Trophoblast cell (in vitro differentiated cells and primary cell): ENCODE measurements at regions not wholly inside any gene's neighbourhood (a gene's known extent, or its start where the extent isn't known, plus 50 kb on each side); places are given as distances from the start of the nearest gene placed in this dataset.
A peak's percentile ranks its signal among the peaks of the same experiment; 100 is the strongest.
"Not testable (repeated sequence)": the region's sequence is repeated elsewhere in the genome, so short reads cannot be mapped to it uniquely, and the experiment has no call there.

Source experiments
- DNase-seq, 2 donors: peaks; one replicate each; pipeline ENCODE4 v3.0.0-alpha.2; 2016
- H2AFZ ChIP-seq: 2 replicates; pipeline ENCODE4 v1.6.1; 2013; ENCODE audit warnings: low read length, moderate library complexity, mild to moderate bottlenecking; ENCODE audit not compliant: insufficient read depth, poor library complexity
- H2AK5ac ChIP-seq: 2 replicates; pipeline ENCODE4 v1.6.1; 2013; ENCODE audit warnings: mild to moderate bottlenecking, low read length
- H2BK120ac ChIP-seq: 2 replicates; pipeline ENCODE4 v1.6.1; 2013; ENCODE audit warnings: low read length, mild to moderate bottlenecking, moderate library complexity; ENCODE audit not compliant: insufficient read depth, poor library complexity
- H2BK12ac ChIP-seq: 2 replicates; pipeline ENCODE4 v1.6.1; 2013; ENCODE audit warnings: mild to moderate bottlenecking, low read length, moderate library complexity
- H2BK5ac ChIP-seq: 2 replicates; pipeline ENCODE4 v1.6.1; 2013; ENCODE audit warnings: low read length, low read depth, moderate library complexity, mild to moderate bottlenecking; ENCODE audit not compliant: poor library complexity
- H3K14ac ChIP-seq: 2 replicates; pipeline ENCODE4 v1.6.1; 2013; ENCODE audit warnings: mild to moderate bottlenecking, low read length
- H3K18ac ChIP-seq: 2 replicates; pipeline ENCODE4 v1.6.1; 2013; ENCODE audit warnings: mild to moderate bottlenecking, low read length
- H3K23ac ChIP-seq: 2 replicates; pipeline ENCODE4 v1.6.1; 2013; ENCODE audit warnings: low read length
- H3K27ac ChIP-seq: 2 replicates; pipeline ENCODE4 v1.5.1; 2013; ENCODE audit warnings: low read depth, mild to moderate bottlenecking, inconsistent platforms, low read length, moderate library complexity
- H3K27me3 ChIP-seq: 2 replicates; pipeline ENCODE4 v1.6.1; 2013; ENCODE audit warnings: inconsistent platforms, mild to moderate bottlenecking, low read length, moderate library complexity; ENCODE audit not compliant: insufficient read depth
- H3K36me3 ChIP-seq, 2 experiments: 1 replicate in 1 of 2; 2 replicates in 1 of 2; pipeline ENCODE4 v1.6.1; 2013; ENCODE audit warnings: low read length in 2 of 2, mild to moderate bottlenecking in 2 of 2, moderate library complexity in 1 of 2; ENCODE audit not compliant: insufficient read depth in 2 of 2, control insufficient read depth in 1 of 2
- H3K4ac ChIP-seq: 2 replicates; pipeline ENCODE4 v1.6.1; 2013; ENCODE audit warnings: low read depth, mild to moderate bottlenecking, low read length, moderate library complexity
- H3K4me1 ChIP-seq, 2 experiments: 1 replicate in 1 of 2; 2 replicates in 1 of 2; pipeline ENCODE4 v1.6.1; 2013; ENCODE audit warnings: low read length in 2 of 2, mild to moderate bottlenecking in 2 of 2, moderate library complexity in 1 of 2; ENCODE audit not compliant: insufficient read depth in 2 of 2, control insufficient read depth in 1 of 2
- H3K4me2 ChIP-seq: 2 replicates; pipeline ENCODE4 v1.6.1; 2013; ENCODE audit warnings: inconsistent platforms, mild to moderate bottlenecking, low read length, moderate library complexity
- H3K4me3 ChIP-seq: 2 replicates; pipeline ENCODE4 v1.5.1; 2013; ENCODE audit warnings: mild to moderate bottlenecking, low read depth, low read length, inconsistent platforms
- H3K79me1 ChIP-seq: one replicate; pipeline ENCODE4 v1.6.1; 2013; ENCODE audit warnings: low read length
- H3K79me2 ChIP-seq: 2 replicates; pipeline ENCODE4 v1.6.1; 2013; ENCODE audit warnings: low read length, mild to moderate bottlenecking; ENCODE audit not compliant: control insufficient read depth, insufficient read depth, poor library complexity
- H3K9ac ChIP-seq: 2 replicates; pipeline ENCODE4 v1.6.1; 2013; ENCODE audit warnings: mild to moderate bottlenecking, low read length
- H3K9me3 ChIP-seq: 2 replicates; pipeline ENCODE4 v1.6.1; 2013; ENCODE audit warnings: low read depth, mild to moderate bottlenecking, control low read depth, inconsistent platforms, low read length; ENCODE audit not compliant: insufficient read depth
- H4K12ac ChIP-seq: 2 replicates; pipeline ENCODE4 v1.6.1; 2013; ENCODE audit warnings: low read depth, mild to moderate bottlenecking, low read length, moderate library complexity
- H4K8ac ChIP-seq: 2 replicates; pipeline ENCODE4 v1.6.1; 2013; ENCODE audit warnings: low read depth, mild to moderate bottlenecking, low read length, moderate library complexity
- H4K91ac ChIP-seq: one replicate; pipeline ENCODE4 v1.6.1; 2013; ENCODE audit warnings: low read depth, mild to moderate bottlenecking, low read length, moderate library complexity
- WGBS: extraction: QIAGEN DNeasy Blood & Tissue Kit; methylation state at CpG from one replicate; pipeline ENCODE4 v1.1.7; 2013; ENCODE audit warnings: missing lambda C conversion rate; ENCODE audit not compliant: insufficient read length, insufficient coverage; ENCODE audit errors: extremely low coverage; 5-methylcytosine and 5-hydroxymethylcytosine counted together

DNA sequence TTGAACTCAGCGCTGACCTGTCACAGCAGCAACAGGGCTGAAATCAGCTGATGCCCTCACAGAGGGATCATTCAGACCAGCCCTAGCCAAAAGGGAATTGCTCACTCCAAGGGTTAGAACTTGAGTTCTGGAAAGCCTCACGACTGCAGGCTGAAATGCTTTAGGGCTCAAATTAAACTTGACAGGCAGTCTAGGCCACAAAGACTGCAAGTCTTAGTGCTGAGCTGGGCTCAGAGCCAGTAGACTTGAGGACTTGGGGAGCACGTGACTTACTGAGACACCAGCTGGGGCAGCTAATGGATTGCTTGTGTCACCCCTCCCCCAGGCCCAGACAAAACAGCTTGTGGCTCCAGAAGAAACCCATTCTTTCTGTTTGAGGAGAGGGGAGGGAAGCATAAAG, 119.0 kb upstream of the SLC6A14 start:
- Histone ChIP-seq H3K4me1 (peaks cover 7 to 9% of the 10 kb centered on the region in 2 experiments), H3K14ac (no peak overlapping the region), H3K9me3 (no peaks in the 10 kb centered on the region), H2BK5ac (no peak overlapping the region), H3K4me2 (no peak overlapping the region), H4K8ac (no peak overlapping the region), H2BK12ac (no peak overlapping the region), H3K18ac (no peak overlapping the region), H3K23ac (no peak overlapping the region), H4K91ac (peak overlapping the region; percentile 37), H3K27me3 (no peaks in the 10 kb centered on the region), H3K4ac (no peak overlapping the region), H2AFZ (no peak overlapping the region), H2BK120ac (no peak overlapping the region), H3K4me3 (no peak overlapping the region), H3K36me3 (no peaks in the 10 kb centered on the region), H2AK5ac (no peak overlapping the region), H3K79me1 (peaks cover 5% of the 10 kb centered on the region), H3K9ac (no peak overlapping the region), H4K12ac (no peak overlapping the region), H3K27ac (peak overlapping the region; percentile 75), H3K79me2 (no peaks in the 10 kb centered on the region)
- WGBS = no CpG with 5 or more reads among the region's 3 CpGs
- no peak for DNase-seq

DNA sequence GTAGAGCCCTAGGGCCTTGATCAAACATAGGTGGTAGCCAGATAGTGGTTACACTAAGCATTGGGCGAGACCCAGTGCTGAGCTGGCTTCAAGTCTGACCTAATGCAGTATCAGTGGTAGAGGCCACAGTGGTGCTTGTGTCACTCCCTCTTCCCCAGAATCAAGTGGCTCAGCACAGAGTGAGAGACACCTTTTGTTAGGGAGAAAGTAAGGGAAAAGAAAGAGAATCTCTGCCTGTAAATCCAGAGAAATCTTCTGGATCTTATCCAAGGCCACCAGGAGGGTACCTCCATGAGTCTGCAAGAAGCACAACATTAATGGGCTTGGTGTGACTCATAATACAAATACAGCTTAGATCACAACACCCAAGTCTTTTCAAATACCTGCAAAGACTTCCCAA, 117.7 kb upstream of the SLC6A14 start:
- Histone ChIP-seq H3K9ac (no peak overlapping the region), H3K9me3 (no peaks in the 10 kb centered on the region), H3K14ac (no peak overlapping the region), H3K27me3 (no peaks in the 10 kb centered on the region), H2BK120ac (no peak overlapping the region), H4K8ac (no peak overlapping the region), H3K27ac (no peak overlapping the region), H3K4me3 (no peak overlapping the region), H3K18ac (no peak overlapping the region), H3K23ac (no peak overlapping the region), H3K79me1 (peaks cover 5% of the 10 kb centered on the region), H3K4me1 (peaks cover 7 to 9% of the 10 kb centered on the region in 2 experiments), H4K12ac (no peak overlapping the region), H2BK5ac (no peak overlapping the region), H2AK5ac (no peak overlapping the region), H4K91ac (peak overlapping the region; percentile 71), H3K4ac (no peak overlapping the region), H3K36me3 (no peaks in the 10 kb centered on the region), H3K4me2 (no peak overlapping the region), H3K79me2 (no peaks in the 10 kb centered on the region), H2BK12ac (no peak overlapping the region), H2AFZ (no peak overlapping the region)
- WGBS = no CpG with 5 or more reads among the region's 1 CpG
- DNase-seq = no peak

- no CpG with 5 or more reads among the region's 2 CpGs for WGBS
- Histone ChIP-seq H3K4ac (no peak overlapping the region), H3K79me2 (no peaks in the 10 kb centered on the region), H3K18ac (no peak overlapping the region), H2AFZ (no peak overlapping the region), H2BK12ac (no peak overlapping the region), H4K12ac (no peak overlapping the region), H3K9me3 (no peaks in the 10 kb centered on the region), H3K79me1 (peaks cover 5% of the 10 kb centered on the region), H2BK120ac (no peak overlapping the region), H3K27ac (no peak overlapping the region), H4K91ac (no peak overlapping the region), H4K8ac (no peak overlapping the region), H2BK5ac (no peak overlapping the region), H3K4me2 (no peak overlapping the region), H3K27me3 (no peaks in the 10 kb centered on the region), H3K4me3 (no peak overlapping the region), H3K4me1 (peaks cover 7 to 9% of the 10 kb centered on the region in 2 experiments), H3K9ac (no peak overlapping the region), H2AK5ac (no peak overlapping the region), H3K14ac (no peak overlapping the region), H3K23ac (no peak overlapping the region), H3K36me3 (no peaks in the 10 kb centered on the region)
- no peak for DNase-seq
Observed at GRCh38 chrX:116321711-116322110, 114.7 kb upstream of the SLC6A14 start.

DNA sequence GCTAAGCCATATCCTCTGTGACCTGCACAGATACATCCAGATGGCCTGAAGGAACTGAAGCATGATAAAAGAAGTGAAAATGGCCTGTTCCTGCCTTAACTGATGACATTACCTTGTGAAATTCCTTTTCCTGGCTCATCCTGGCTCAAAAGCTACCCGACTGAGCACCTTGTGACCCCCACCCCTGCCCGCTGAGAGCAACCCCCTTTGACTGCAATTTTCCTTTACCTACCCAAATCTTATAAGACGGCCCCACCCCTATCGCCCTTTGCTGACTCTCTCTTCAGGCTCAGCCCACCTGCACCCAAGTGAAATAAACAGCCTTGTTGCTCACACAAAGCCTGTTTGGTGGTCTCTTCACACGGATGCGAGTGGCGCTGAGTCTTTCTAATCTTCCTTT, 104.4 kb upstream of the SLC6A14 start:
- H3K27ac ChIP-seq, H3K4me1 ChIP-seq, H3K4me3 ChIP-seq, H3K36me3 ChIP-seq, H3K79me2 ChIP-seq, H4K12ac ChIP-seq, H3K4ac ChIP-seq, H3K4me2 ChIP-seq, DNase-seq, H2BK120ac ChIP-seq, H3K79me1 ChIP-seq, H2AFZ ChIP-seq, H3K9ac ChIP-seq, H2BK12ac ChIP-seq, H3K27me3 ChIP-seq, H3K14ac ChIP-seq, H2BK5ac ChIP-seq, H3K23ac ChIP-seq, H3K9me3 ChIP-seq, H3K18ac ChIP-seq, H2AK5ac ChIP-seq, H4K91ac ChIP-seq, H4K8ac ChIP-seq: not testable (repeated sequence)
- no CpG with 5 or more reads among the region's 7 CpGs for WGBS
